ENCODE measurements at regions not wholly inside any gene's neighbourhood (a gene's known extent, or its start where the extent isn't known, plus 50 kb on each side); places are given as distances from the start of the nearest gene placed in this dataset.

GRCh38 chr6:5930143-5930770 lies 76.5 kb downstream of the NRN1 start:
- Histone ChIP-seq H3K27me3 (no peaks in the 10 kb centered on the region), H3K4me1 (no peaks in the 10 kb centered on the region), H3K27ac (no peak overlapping the region), H3K4me3 (no peak overlapping the region), H3K36me3 (no peaks in the 10 kb centered on the region), H3K9me3 (peaks cover 0 to 13% of the 10 kb centered on the region in 2 donors)
- TF ChIP-seq, protein P1, sequence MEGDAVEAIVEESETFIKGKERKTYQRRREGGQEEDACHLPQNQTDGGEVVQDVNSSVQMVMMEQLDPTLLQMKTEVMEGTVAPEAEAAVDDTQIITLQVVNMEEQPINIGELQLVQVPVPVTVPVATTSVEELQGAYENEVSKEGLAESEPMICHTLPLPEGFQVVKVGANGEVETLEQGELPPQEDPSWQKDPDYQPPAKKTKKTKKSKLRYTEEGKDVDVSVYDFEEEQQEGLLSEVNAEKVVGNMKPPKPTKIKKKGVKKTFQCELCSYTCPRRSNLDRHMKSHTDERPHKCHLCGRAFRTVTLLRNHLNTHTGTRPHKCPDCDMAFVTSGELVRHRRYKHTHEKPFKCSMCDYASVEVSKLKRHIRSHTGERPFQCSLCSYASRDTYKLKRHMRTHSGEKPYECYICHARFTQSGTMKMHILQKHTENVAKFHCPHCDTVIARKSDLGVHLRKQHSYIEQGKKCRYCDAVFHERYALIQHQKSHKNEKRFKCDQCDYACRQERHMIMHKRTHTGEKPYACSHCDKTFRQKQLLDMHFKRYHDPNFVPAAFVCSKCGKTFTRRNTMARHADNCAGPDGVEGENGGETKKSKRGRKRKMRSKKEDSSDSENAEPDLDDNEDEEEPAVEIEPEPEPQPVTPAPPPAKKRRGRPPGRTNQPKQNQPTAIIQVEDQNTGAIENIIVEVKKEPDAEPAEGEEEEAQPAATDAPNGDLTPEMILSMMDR (IDR thresholded peaks at IDR 0.05): no peak
- no peak for DNase-seq (ENCODE audit: low spot score)

- no peaks in the 10 kb centered on the region for H3K27me3 ChIP-seq
- peaks cover 0 to 12% of the 10 kb centered on the region in 2 donors for H3K9me3 ChIP-seq
- H3K4me1 ChIP-seq: no peaks in the 10 kb centered on the region
- H3K4me3 ChIP-seq: no peak overlapping the region
- TF ChIP-seq, protein P1 (IDR thresholded peaks at IDR 0.05): no peak
- H3K27ac ChIP-seq: no peak overlapping the region
- no peak for DNase-seq (ENCODE audit: low spot score)
- H3K36me3 ChIP-seq: no peaks in the 10 kb centered on the region
These were observed 82.9 kb downstream of the NRN1 start for GRCh38 chr6:5923840-5924239.

GRCh38 chr6:5922230-5922629 lies 84.5 kb downstream of the NRN1 start:
- H3K27ac ChIP-seq: no peak overlapping the region
- H3K9me3 ChIP-seq: peaks cover 0 to 12% of the 10 kb centered on the region in 2 donors
- no peaks in the 10 kb centered on the region for H3K36me3 ChIP-seq
- H3K4me1 ChIP-seq: no peaks in the 10 kb centered on the region
- H3K4me3 ChIP-seq: no peak overlapping the region
- TF ChIP-seq, protein P1 (IDR thresholded peaks at IDR 0.05): no peak
- DNase-seq (ENCODE audit: low spot score): no peak
- H3K27me3 ChIP-seq: no peaks in the 10 kb centered on the region

DNA sequence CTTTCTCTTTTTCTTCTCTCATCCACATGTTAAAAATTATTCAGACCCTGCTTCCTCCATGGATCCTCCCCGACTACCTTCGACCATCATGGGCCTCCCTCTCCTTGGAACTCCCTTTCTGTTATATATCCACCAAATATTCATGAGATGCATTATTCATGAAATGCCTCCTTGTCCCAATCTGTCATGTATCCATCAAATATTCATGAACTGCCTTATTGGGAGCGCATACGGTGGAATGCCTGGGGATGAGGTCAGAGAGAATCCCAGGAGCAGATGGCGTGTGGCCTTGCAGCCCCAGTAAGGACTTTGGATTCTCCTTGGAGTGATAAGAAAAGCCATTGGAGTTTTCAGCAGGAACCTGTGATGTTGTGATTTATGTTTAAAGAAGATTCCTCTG lies 97.0 kb downstream of the NRN1 start:
- TF ChIP-seq, protein P1 (IDR thresholded peaks at IDR 0.05): no peak

DNA sequence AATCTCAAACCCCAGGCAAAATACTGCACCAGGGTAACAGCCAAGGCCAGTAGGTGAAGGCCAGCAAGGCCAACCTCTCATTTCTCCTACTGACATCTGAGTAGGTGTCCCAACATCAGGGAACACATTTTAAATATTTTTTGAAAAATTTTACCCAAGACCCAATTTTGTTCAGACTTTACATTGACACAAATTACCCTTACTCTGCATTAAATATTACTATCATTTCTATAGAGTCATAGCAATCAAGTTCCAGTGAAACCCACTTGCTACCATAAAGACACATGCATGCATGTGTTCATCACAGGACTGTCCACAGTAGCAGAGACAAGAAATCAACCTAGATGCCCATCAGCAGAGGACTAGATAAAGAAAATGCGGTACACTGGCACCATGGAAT lies 99.9 kb downstream of the NRN1 start:
- DNase-seq (ENCODE audit: low spot score): no peak
- H3K36me3 ChIP-seq: no peaks in the 10 kb centered on the region
- no peaks in the 10 kb centered on the region for H3K27me3 ChIP-seq
- H3K27ac ChIP-seq: no peak overlapping the region
- TF ChIP-seq, protein P1 (IDR thresholded peaks at IDR 0.05): no peak
- H3K4me3 ChIP-seq: no peak overlapping the region
- no peaks in the 10 kb centered on the region for H3K9me3 ChIP-seq
- H3K4me1 ChIP-seq: peaks cover 0 to 19% of the 10 kb centered on the region in 2 donors

More for the DNA sequence above, 97.0 kb downstream of the NRN1 start:
- H3K9me3 ChIP-seq: peaks cover 0 to 4% of the 10 kb centered on the region in 2 donors
- H3K27ac ChIP-seq: no peak overlapping the region
- DNase-seq (ENCODE audit: low spot score): no peak
- H3K27me3 ChIP-seq: no peaks in the 10 kb centered on the region
- H3K4me1 ChIP-seq: peaks cover 0 to 18% of the 10 kb centered on the region in 2 donors
- H3K4me3 ChIP-seq: no peak overlapping the region
- H3K36me3 ChIP-seq: no peaks in the 10 kb centered on the region

GRCh38 chr6:5906340-5906670 lies 100.4 kb downstream of the NRN1 start:
- H3K27ac ChIP-seq: peak overlapping the region in 1 of 2 donors; percentile 55
- H3K4me1 ChIP-seq: peaks cover 0 to 19% of the 10 kb centered on the region in 2 donors
- no peaks in the 10 kb centered on the region for H3K27me3 ChIP-seq
- H3K4me3 ChIP-seq: no peak overlapping the region
- H3K36me3 ChIP-seq: no peaks in the 10 kb centered on the region
- no peak for DNase-seq (ENCODE audit: low spot score)
- H3K9me3 ChIP-seq: no peaks in the 10 kb centered on the region
- TF ChIP-seq, protein P1 (IDR thresholded peaks at IDR 0.05): no peak
